H7 (cell line): ENCODE measurements at regions not wholly inside any gene's neighbourhood (a gene's known extent, or its start where the extent isn't known, plus 50 kb on each side); places are given as distances from the start of the nearest gene placed in this dataset.
"Not testable (repeated sequence)": the region's sequence is repeated elsewhere in the genome, so short reads cannot be mapped to it uniquely, and the experiment has no call there.

Experiments
- DNase-seq: peaks from one replicate; pipeline ENCODE4 v3.0.0; 2012
- H3K27me3 ChIP-seq: 2 replicates; pipeline ENCODE4 v1.6.0; 2011; ENCODE audit warnings: mild to moderate bottlenecking, low read length; ENCODE audit not compliant: control insufficient read depth, insufficient read depth
- H3K36me3 ChIP-seq: replicated peaks from 2 replicates; pipeline ENCODE4 v1.5.1; 2011; ENCODE audit warnings: low read length; ENCODE audit not compliant: control insufficient read depth, insufficient read depth
- H3K4me3 ChIP-seq: 2 replicates; pipeline ENCODE4 v1.5.1; 2011; ENCODE audit warnings: low read depth, mild to moderate bottlenecking, control low read depth, low read length, moderate library complexity; ENCODE audit not compliant: insufficient read depth

- Histone ChIP-seq H3K4me3 (peak overlapping the region; percentile 62), H3K36me3 (no peaks in the 10 kb centered on the region), H3K27me3 (peaks cover 10% of the 10 kb centered on the region)
Observed at GRCh38 chr14:34059037-34059924, 108.4 kb upstream of the EGLN3 start.

GRCh38 chr14:34058510-34058909, 107.6 kb upstream of the EGLN3 start:
- H3K4me3 ChIP-seq: no peak overlapping the region
- no peaks in the 10 kb centered on the region for H3K36me3 ChIP-seq
- peaks cover 10% of the 10 kb centered on the region for H3K27me3 ChIP-seq
- no peak for DNase-seq

More at GRCh38 chr14:34059037-34059924, 108.4 kb upstream of the EGLN3 start:
- no peak for DNase-seq

GRCh38 chr14:34056046-34056445, 105.2 kb upstream of the EGLN3 start:
- DNase-seq: no peak
- Histone ChIP-seq H3K27me3 (peaks cover 7% of the 10 kb centered on the region), H3K36me3 (no peaks in the 10 kb centered on the region), H3K4me3 (no peak overlapping the region)

GRCh38 chr14:34055157-34055950, 104.5 kb upstream of the EGLN3 start:
- H3K36me3 ChIP-seq: no peaks in the 10 kb centered on the region
- no peak for DNase-seq

GRCh38 chr14:34053666-34054065, 102.8 kb upstream of the EGLN3 start:
- Histone ChIP-seq H3K36me3 (no peaks in the 10 kb centered on the region), H3K27me3 (no peaks in the 10 kb centered on the region), H3K4me3 (no peak overlapping the region)
- DNase-seq: no peak

More at GRCh38 chr14:34055157-34055950, 104.5 kb upstream of the EGLN3 start:
- no peak overlapping the region for H3K4me3 ChIP-seq
- peaks cover 2% of the 10 kb centered on the region; the same call in 1 of the 2 replicates for H3K27me3 ChIP-seq

GRCh38 chr14:34052658-34053014, 101.8 kb upstream of the EGLN3 start:
- no peaks in the 10 kb centered on the region for H3K27me3 ChIP-seq
- no peak overlapping the region for H3K4me3 ChIP-seq
- no peaks in the 10 kb centered on the region for H3K36me3 ChIP-seq
- no peak for DNase-seq

GRCh38 chr14:34051966-34052657, 101.2 kb upstream of the EGLN3 start:
- Histone ChIP-seq H3K4me3 (no peak overlapping the region), H3K36me3 (no peaks in the 10 kb centered on the region), H3K27me3 (no peaks in the 10 kb centered on the region)
- no peak for DNase-seq

GRCh38 chr14:34050606-34051005, 99.7 kb upstream of the EGLN3 start:
- no peaks in the 10 kb centered on the region for H3K36me3 ChIP-seq
- no peaks in the 10 kb centered on the region for H3K27me3 ChIP-seq
- no peak for DNase-seq
- no peak overlapping the region for H3K4me3 ChIP-seq

GRCh38 chr14:34049790-34050189, 98.9 kb upstream of the EGLN3 start:
- Histone ChIP-seq H3K4me3 (no peak overlapping the region), H3K27me3 (no peaks in the 10 kb centered on the region), H3K36me3 (no peaks in the 10 kb centered on the region)
- DNase-seq: no peak

GRCh38 chr14:34049187-34049586, 98.3 kb upstream of the EGLN3 start:
- not testable (repeated sequence) for H3K36me3 ChIP-seq, H3K27me3 ChIP-seq, DNase-seq, H3K4me3 ChIP-seq

- H3K36me3 ChIP-seq: no peaks in the 10 kb centered on the region
- DNase-seq: no peak
- H3K4me3 ChIP-seq: no peak overlapping the region
- H3K27me3 ChIP-seq: no peaks in the 10 kb centered on the region
Observed at GRCh38 chr14:34046799-34047520, 96.1 kb upstream of the EGLN3 start.

- H3K4me3 ChIP-seq: no peak overlapping the region
- H3K27me3 ChIP-seq: no peaks in the 10 kb centered on the region
- no peak for DNase-seq
- H3K36me3 ChIP-seq: no peaks in the 10 kb centered on the region
Observed at GRCh38 chr14:34044666-34045306, 93.9 kb upstream of the EGLN3 start.

GRCh38 chr14:34044373-34044637, 93.4 kb upstream of the EGLN3 start:
- Histone ChIP-seq H3K4me3 (no peak overlapping the region), H3K27me3 (no peaks in the 10 kb centered on the region), H3K36me3 (no peaks in the 10 kb centered on the region)
- no peak for DNase-seq
